ENCODE measurements at regions not wholly inside any gene's neighbourhood (a gene's known extent, or its start where the extent isn't known, plus 50 kb on each side); places are given as distances from the start of the nearest gene placed in this dataset.

DNA sequence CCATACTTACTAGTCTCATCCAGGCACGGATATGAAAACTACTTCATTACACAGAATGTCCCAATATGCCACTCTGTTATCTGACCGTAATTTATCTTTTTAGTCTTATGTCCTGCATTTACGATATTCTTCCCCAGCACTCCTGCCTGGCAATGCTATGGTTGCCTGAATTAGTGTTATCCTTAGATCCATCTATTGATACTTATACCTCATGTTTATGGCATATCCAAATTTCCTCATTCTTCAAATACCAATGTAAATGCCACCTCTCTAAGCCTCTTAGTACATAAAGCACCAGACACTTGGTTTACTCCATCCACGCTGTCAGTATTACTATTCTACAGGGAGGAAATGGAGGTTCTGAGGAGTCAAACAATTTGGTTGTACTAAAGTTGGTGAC, 507.8 kb upstream of the NMUR2 start:
- CTCF ChIA-PET, result no interaction called here
- H3K4me1 ChIP-seq (ENCODE audit: control insufficient read depth, insufficient read depth, low read length), result no peaks in the 10 kb centered on the region
- 36% methylated on average over 4 of the region's 4 CpGs for WGBS (ENCODE audit: insufficient coverage, insufficient replicate concordance, low lambda C conversion rate, missing lambda C conversion rate)
- SMC1A ChIA-PET (ENCODE audit: uncharacterized antibody, unreplicated experiment), result no interaction called here
- in situ Hi-C loops (cut with MboI) (no loop called here), intact Hi-C loops (cut with micrococcal nuclease; ENCODE audit: unreplicated experiment) (no loop called here)
- ATAC-seq (no peak), DNase-seq (ENCODE audit: low read depth, low spot score) (no peak), FAIRE-seq (no peak)
- H3K9ac ChIP-seq (ENCODE audit: control insufficient read depth, insufficient read depth, low read length), result no peak overlapping the region
- H2AFZ ChIP-seq (ENCODE audit: control insufficient read depth, low read depth, low read length), result no peak overlapping the region
- H3K36me3 ChIP-seq (ENCODE audit: control insufficient read depth in 2 of 2, insufficient read depth in 2 of 2, low read length in 1 of 2), result no peaks in the 10 kb centered on the region
- no peak overlapping the region for H3K27ac ChIP-seq (ENCODE audit: control insufficient read depth, insufficient read depth)
- TF ChIP-seq CBFB (IDR thresholded peaks at IDR 0.05; ENCODE audit: low read depth), result no peak
- TF ChIP-seq, protein P1, sequence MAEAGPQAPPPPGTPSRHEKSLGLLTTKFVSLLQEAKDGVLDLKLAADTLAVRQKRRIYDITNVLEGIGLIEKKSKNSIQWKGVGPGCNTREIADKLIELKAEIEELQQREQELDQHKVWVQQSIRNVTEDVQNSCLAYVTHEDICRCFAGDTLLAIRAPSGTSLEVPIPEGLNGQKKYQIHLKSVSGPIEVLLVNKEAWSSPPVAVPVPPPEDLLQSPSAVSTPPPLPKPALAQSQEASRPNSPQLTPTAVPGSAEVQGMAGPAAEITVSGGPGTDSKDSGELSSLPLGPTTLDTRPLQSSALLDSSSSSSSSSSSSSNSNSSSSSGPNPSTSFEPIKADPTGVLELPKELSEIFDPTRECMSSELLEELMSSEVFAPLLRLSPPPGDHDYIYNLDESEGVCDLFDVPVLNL (IDR thresholded peaks at IDR 0.05; ENCODE audit: low read depth, low read length), result no peak
- TF ChIP-seq, protein P2, sequence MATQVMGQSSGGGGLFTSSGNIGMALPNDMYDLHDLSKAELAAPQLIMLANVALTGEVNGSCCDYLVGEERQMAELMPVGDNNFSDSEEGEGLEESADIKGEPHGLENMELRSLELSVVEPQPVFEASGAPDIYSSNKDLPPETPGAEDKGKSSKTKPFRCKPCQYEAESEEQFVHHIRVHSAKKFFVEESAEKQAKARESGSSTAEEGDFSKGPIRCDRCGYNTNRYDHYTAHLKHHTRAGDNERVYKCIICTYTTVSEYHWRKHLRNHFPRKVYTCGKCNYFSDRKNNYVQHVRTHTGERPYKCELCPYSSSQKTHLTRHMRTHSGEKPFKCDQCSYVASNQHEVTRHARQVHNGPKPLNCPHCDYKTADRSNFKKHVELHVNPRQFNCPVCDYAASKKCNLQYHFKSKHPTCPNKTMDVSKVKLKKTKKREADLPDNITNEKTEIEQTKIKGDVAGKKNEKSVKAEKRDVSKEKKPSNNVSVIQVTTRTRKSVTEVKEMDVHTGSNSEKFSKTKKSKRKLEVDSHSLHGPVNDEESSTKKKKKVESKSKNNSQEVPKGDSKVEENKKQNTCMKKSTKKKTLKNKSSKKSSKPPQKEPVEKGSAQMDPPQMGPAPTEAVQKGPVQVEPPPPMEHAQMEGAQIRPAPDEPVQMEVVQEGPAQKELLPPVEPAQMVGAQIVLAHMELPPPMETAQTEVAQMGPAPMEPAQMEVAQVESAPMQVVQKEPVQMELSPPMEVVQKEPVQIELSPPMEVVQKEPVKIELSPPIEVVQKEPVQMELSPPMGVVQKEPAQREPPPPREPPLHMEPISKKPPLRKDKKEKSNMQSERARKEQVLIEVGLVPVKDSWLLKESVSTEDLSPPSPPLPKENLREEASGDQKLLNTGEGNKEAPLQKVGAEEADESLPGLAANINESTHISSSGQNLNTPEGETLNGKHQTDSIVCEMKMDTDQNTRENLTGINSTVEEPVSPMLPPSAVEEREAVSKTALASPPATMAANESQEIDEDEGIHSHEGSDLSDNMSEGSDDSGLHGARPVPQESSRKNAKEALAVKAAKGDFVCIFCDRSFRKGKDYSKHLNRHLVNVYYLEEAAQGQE (IDR thresholded peaks at IDR 0.05; ENCODE audit: low read depth, low read length), result no peak
- no peak for TF ChIP-seq POU2F2 (IDR thresholded peaks at IDR 0.05; ENCODE audit: borderline replicate concordance, low read depth, low read length)
- no peak for TF ChIP-seq SKIL (IDR thresholded peaks at IDR 0.05; ENCODE audit: low read depth, poor library complexity, severe bottlenecking)
- no peak for TF ChIP-seq NR2C2 (IDR thresholded peaks at IDR 0.05; ENCODE audit: borderline replicate concordance, control insufficient read depth, insufficient read length, low read depth)
- RAD21 ChIA-PET (ENCODE audit: unreplicated experiment), result no interaction called here
- no peaks in the 10 kb centered on the region for H3K79me2 ChIP-seq (ENCODE audit: control insufficient read depth, insufficient read depth, low read length)
- H4K20me1 ChIP-seq (ENCODE audit: control insufficient read depth, insufficient read depth), result no peaks in the 10 kb centered on the region
- H3K4me3 ChIP-seq, result no peak overlapping the region
- no TSS peak for BruUV-seq (replicated peaks)
- no peak overlapping the region for H3K4me2 ChIP-seq (ENCODE audit: control insufficient read depth, insufficient read depth)
- no peaks in the 10 kb centered on the region for H3K9me3 ChIP-seq (replicated peaks; ENCODE audit: control insufficient read depth, insufficient read depth, low read length)
- no peaks in the 10 kb centered on the region for H3K27me3 ChIP-seq (replicated peaks in 1 of 2; ENCODE audit: control insufficient read depth in 2 of 2, insufficient read depth in 2 of 2, low read length in 1 of 2)
- POLR2A ChIA-PET, result no interaction called here
